HG03103 (cell line): ENCODE measurements at regions not wholly inside any gene's neighbourhood (a gene's known extent, or its start where the extent isn't known, plus 50 kb on each side); places are given as distances from the start of the nearest gene placed in this dataset.

ENCODE experiments used
- ATAC-seq: cut with Tn5 transposase; IDR thresholded peaks from one replicate; pipeline ENCODE4 v1.9.1; 2021; ENCODE audit warnings: low read depth; ENCODE audit not compliant: unreplicated experiment

- no peak for ATAC-seq
These were observed 343.1 kb downstream of the FSCB start for GRCh38 chr14:44163946-44164345.

- no peak for ATAC-seq
These were observed 344.9 kb downstream of the FSCB start for GRCh38 chr14:44162197-44162596.

- ATAC-seq: no peak
These were observed 352.2 kb downstream of the FSCB start for GRCh38 chr14:44154874-44155273.

GRCh38 chr14:44154446-44154845, 352.6 kb downstream of the FSCB start:
- no peak for ATAC-seq

GRCh38 chr14:44151130-44151820, 355.8 kb downstream of the FSCB start:
- ATAC-seq: no peak

- peak; percentile 57 for ATAC-seq
These were observed 357.5 kb downstream of the FSCB start for GRCh38 chr14:44149597-44149996.

- ATAC-seq: no peak
These were observed 365.1 kb downstream of the FSCB start for GRCh38 chr14:44142006-44142405.

- peak; percentile 63 for ATAC-seq
These were observed 371.1 kb downstream of the FSCB start for GRCh38 chr14:44135972-44136371.

GRCh38 chr14:44131861-44132260, 375.2 kb downstream of the FSCB start:
- no peak for ATAC-seq

GRCh38 chr14:44113769-44114730, 393.0 kb downstream of the FSCB start:
- peak; percentile 44 for ATAC-seq

- no peak for ATAC-seq
These were observed 394.2 kb downstream of the FSCB start for GRCh38 chr14:44112774-44113460.

GRCh38 chr14:44109036-44109435, 398.0 kb downstream of the FSCB start:
- no peak for ATAC-seq

- ATAC-seq: no peak
These were observed 398.5 kb downstream of the FSCB start for GRCh38 chr14:44108601-44109000.

GRCh38 chr14:44107156-44107555, 399.9 kb downstream of the FSCB start:
- no peak for ATAC-seq

GRCh38 chr14:44099743-44100488, 407.2 kb downstream of the FSCB start:
- ATAC-seq: no peak

- ATAC-seq: no peak
These were observed 425.9 kb downstream of the FSCB start for GRCh38 chr14:44081146-44081545.

GRCh38 chr14:44070046-44070445, 437.0 kb downstream of the FSCB start:
- ATAC-seq: no peak

- ATAC-seq: no peak
These were observed 453.7 kb downstream of the FSCB start for GRCh38 chr14:44053422-44053821.

GRCh38 chr14:44041700-44042099, 465.4 kb downstream of the FSCB start:
- peak; percentile 54 for ATAC-seq

- no peak for ATAC-seq
These were observed 466.5 kb downstream of the FSCB start for GRCh38 chr14:44040561-44040960.
